WTC11 (cell line): ENCODE measurements at regions not wholly inside any gene's neighbourhood (a gene's known extent, or its start where the extent isn't known, plus 50 kb on each side); places are given as distances from the start of the nearest gene placed in this dataset.

ENCODE experiments used
- FOXK1 ChIP-seq: sonication (generic); formaldehyde crosslinking; IDR thresholded peaks from 2 replicates; pipeline ENCODE4 v1.8.0; 2022; ENCODE audit warnings: mild to moderate bottlenecking, moderate library complexity, missing genetic modification reagents
- ZNF263 ChIP-seq: sonication (generic); formaldehyde crosslinking; IDR thresholded peaks from 2 replicates; pipeline ENCODE4 v1.8.1; 2022; ENCODE audit warnings: low read depth, mild to moderate bottlenecking, moderate library complexity, missing genetic modification reagents
- ZNF317 ChIP-seq: sonication (generic); formaldehyde crosslinking; IDR thresholded peaks from 2 replicates; pipeline ENCODE4 v1.8.1; 2023; ENCODE audit warnings: low read depth, mild to moderate bottlenecking, moderate library complexity, missing genetic modification reagents, borderline replicate concordance
- TF ChIP-seq, protein P1 (sequence below): fragments of 200-600 bp; IDR thresholded peaks from 2 replicates; pipeline ENCODE4 v1.8.0; 2022; ENCODE audit warnings: antibody characterized with exemption

DNA sequence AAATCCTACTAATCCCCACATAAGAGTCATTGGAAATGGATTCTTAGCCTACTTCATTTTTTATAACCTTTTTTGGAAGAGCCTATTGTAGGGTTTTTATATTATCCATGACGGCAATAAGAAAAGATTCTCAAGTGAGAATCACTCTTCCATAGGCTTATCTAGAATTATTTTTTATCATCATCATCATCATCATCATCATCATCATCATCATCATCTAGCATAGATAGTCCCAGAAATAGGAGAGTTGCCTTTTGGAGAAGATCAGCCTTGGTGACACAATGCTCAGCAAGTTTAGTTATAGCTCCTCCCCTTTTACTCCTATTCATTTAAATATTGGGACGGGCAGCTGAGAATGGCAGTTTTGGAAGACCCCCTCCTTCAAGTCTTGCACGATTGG lies 359.1 kb upstream of the SLC35B3 start:
- TF ChIP-seq ZNF317 (CRISPR knock-in tag) (no peak), FOXK1 (no peak), ZNF263 (CRISPR knock-in tag) (no peak)
- TF ChIP-seq, protein P1, sequence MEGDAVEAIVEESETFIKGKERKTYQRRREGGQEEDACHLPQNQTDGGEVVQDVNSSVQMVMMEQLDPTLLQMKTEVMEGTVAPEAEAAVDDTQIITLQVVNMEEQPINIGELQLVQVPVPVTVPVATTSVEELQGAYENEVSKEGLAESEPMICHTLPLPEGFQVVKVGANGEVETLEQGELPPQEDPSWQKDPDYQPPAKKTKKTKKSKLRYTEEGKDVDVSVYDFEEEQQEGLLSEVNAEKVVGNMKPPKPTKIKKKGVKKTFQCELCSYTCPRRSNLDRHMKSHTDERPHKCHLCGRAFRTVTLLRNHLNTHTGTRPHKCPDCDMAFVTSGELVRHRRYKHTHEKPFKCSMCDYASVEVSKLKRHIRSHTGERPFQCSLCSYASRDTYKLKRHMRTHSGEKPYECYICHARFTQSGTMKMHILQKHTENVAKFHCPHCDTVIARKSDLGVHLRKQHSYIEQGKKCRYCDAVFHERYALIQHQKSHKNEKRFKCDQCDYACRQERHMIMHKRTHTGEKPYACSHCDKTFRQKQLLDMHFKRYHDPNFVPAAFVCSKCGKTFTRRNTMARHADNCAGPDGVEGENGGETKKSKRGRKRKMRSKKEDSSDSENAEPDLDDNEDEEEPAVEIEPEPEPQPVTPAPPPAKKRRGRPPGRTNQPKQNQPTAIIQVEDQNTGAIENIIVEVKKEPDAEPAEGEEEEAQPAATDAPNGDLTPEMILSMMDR: no peak
